ENCODE measurements at regions not wholly inside any gene's neighbourhood (a gene's known extent, or its start where the extent isn't known, plus 50 kb on each side); places are given as distances from the start of the nearest gene placed in this dataset.

- POLR2A ChIA-PET, result no interaction called here
- Mint-ChIP-seq H3K4me3 (no peak overlapping the region), H3K4me1 (no peaks in the 10 kb centered on the region), H3K9me3 (ENCODE audit: insufficient read depth) (no peaks in the 10 kb centered on the region), H3K27me3 (peaks cover 11% of the 10 kb centered on the region), H3K27ac (no peak overlapping the region)
- Histone ChIP-seq H3K27me3 (replicated peaks in 1 of 4; ENCODE audit: control extremely low read depth in 1 of 4, control insufficient read depth in 3 of 4, insufficient read depth in 4 of 4, low read length in 3 of 4) (peaks cover 0 to 4% (median 0%) of the 10 kb centered on the region in 4 experiments), H3K4me1 (ENCODE audit: control insufficient read depth in 2 of 2, insufficient read depth in 2 of 2, low read length in 2 of 2) (no peaks in the 10 kb centered on the region), H3K79me2 (ENCODE audit: control insufficient read depth, insufficient read depth, low read length) (no peaks in the 10 kb centered on the region), H3K9ac (ENCODE audit: low read length) (no peak overlapping the region), H3K27ac (ENCODE audit: low read length in 2 of 2) (no peak overlapping the region), H4K20me1 (ENCODE audit: control insufficient read depth, insufficient read depth, low read length, poor library complexity, severe bottlenecking) (no peaks in the 10 kb centered on the region), H3K4me3 (ENCODE audit: control extremely low read depth in 1 of 5, extremely low read depth in 1 of 5, insufficient read depth in 1 of 5, low read depth in 2 of 5, low read length in 4 of 5) (no peak overlapping the region), H2AFZ (ENCODE audit: insufficient read depth, low read depth, low read length, poor library complexity, severe bottlenecking) (no peak overlapping the region), H3K36me3 (replicated peaks in 1 of 2; ENCODE audit: control extremely low read depth in 1 of 2, control insufficient read depth in 1 of 2, extremely low read depth in 1 of 2, insufficient read depth in 2 of 2, low read length in 1 of 2) (no peaks in the 10 kb centered on the region), H3K9me3 (ENCODE audit: control extremely low read depth in 1 of 3, control insufficient read depth in 2 of 3, insufficient read depth in 1 of 3, low read length in 2 of 3) (no peaks in the 10 kb centered on the region), H3K4me2 (replicated peaks; ENCODE audit: low read depth, low read length, poor library complexity, severe bottlenecking) (no peak overlapping the region)
- TF ChIP-seq, protein P1, sequence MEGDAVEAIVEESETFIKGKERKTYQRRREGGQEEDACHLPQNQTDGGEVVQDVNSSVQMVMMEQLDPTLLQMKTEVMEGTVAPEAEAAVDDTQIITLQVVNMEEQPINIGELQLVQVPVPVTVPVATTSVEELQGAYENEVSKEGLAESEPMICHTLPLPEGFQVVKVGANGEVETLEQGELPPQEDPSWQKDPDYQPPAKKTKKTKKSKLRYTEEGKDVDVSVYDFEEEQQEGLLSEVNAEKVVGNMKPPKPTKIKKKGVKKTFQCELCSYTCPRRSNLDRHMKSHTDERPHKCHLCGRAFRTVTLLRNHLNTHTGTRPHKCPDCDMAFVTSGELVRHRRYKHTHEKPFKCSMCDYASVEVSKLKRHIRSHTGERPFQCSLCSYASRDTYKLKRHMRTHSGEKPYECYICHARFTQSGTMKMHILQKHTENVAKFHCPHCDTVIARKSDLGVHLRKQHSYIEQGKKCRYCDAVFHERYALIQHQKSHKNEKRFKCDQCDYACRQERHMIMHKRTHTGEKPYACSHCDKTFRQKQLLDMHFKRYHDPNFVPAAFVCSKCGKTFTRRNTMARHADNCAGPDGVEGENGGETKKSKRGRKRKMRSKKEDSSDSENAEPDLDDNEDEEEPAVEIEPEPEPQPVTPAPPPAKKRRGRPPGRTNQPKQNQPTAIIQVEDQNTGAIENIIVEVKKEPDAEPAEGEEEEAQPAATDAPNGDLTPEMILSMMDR (IDR thresholded peaks at IDR 0.05), result no peak
- no peak for TF ChIP-seq EZH2 (IDR thresholded peaks at IDR 0.05; ENCODE audit: borderline replicate concordance, insufficient read depth, low read depth, low read length, poor library complexity, severe bottlenecking)
- WGBS (ENCODE audit: insufficient coverage), result 54% methylated on average over 7 of the region's 9 CpGs
- CTCF ChIA-PET, result no interaction called here
- ATAC-seq (ENCODE audit: low read depth) (no peak), DNase-seq (no peak)
- intact Hi-C loops (cut with micrococcal nuclease), result no loop called here
Measured at GRCh38 chr2:20139407-20140172, 85.3 kb downstream of the SDC1 start.

DNA sequence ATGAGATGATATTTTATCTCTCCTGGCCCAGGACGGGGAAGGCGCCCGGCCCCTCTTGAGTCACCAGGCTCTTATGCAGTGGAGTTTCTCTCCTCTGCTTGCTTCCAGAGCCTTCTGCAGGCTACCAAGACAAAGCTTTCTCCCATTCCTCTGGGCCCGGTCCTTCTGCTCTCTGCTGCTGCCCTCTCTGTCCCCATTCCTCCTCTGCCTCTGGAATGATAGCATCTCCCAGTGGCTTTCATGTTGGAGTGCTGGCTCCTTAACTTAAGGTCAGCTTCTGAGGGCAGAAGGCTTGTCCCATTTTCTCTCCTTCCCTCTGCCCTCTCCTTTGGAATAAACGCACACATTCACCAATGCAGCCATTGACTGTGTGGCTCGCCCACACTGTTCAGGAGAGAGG is 86.2 kb downstream of the SDC1 start:
- H3K9me3 Mint-ChIP-seq (ENCODE audit: insufficient read depth), result no peaks in the 10 kb centered on the region
- CTCF ChIA-PET, result no interaction called here
- 44% methylated on average over 6 of the region's 6 CpGs for WGBS (ENCODE audit: insufficient coverage)
- H4K20me1 ChIP-seq (ENCODE audit: control insufficient read depth, insufficient read depth, low read length, poor library complexity, severe bottlenecking), result no peaks in the 10 kb centered on the region
- no peak overlapping the region for H3K4me3 Mint-ChIP-seq
- no peaks in the 10 kb centered on the region for H3K36me3 ChIP-seq (replicated peaks in 1 of 2; ENCODE audit: control extremely low read depth in 1 of 2, control insufficient read depth in 1 of 2, extremely low read depth in 1 of 2, insufficient read depth in 2 of 2, low read length in 1 of 2)
- peaks cover 0 to 4% (median 0%) of the 10 kb centered on the region in 4 experiments for H3K27me3 ChIP-seq (replicated peaks in 1 of 4; ENCODE audit: control extremely low read depth in 1 of 4, control insufficient read depth in 3 of 4, insufficient read depth in 4 of 4, low read length in 3 of 4)
- no peak overlapping the region for H3K4me3 ChIP-seq (ENCODE audit: control extremely low read depth in 1 of 5, extremely low read depth in 1 of 5, insufficient read depth in 1 of 5, low read depth in 2 of 5, low read length in 4 of 5)
- no peak overlapping the region for H3K9ac ChIP-seq (ENCODE audit: low read length)
- ATAC-seq (ENCODE audit: low read depth) (no peak), DNase-seq (no peak)
- no peak overlapping the region for H2AFZ ChIP-seq (ENCODE audit: insufficient read depth, low read depth, low read length, poor library complexity, severe bottlenecking)
- no peak overlapping the region for H3K27ac Mint-ChIP-seq
- no peaks in the 10 kb centered on the region for H3K79me2 ChIP-seq (ENCODE audit: control insufficient read depth, insufficient read depth, low read length)
- H3K27ac ChIP-seq (ENCODE audit: low read length in 2 of 2), result no peak overlapping the region
- peaks cover 13% of the 10 kb centered on the region for H3K27me3 Mint-ChIP-seq
- TF ChIP-seq, protein P1 (IDR thresholded peaks at IDR 0.05), result no peak
- no peak overlapping the region for H3K4me2 ChIP-seq (replicated peaks; ENCODE audit: low read depth, low read length, poor library complexity, severe bottlenecking)
- no peaks in the 10 kb centered on the region for H3K4me1 Mint-ChIP-seq
- H3K9me3 ChIP-seq (ENCODE audit: control extremely low read depth in 1 of 3, control insufficient read depth in 2 of 3, insufficient read depth in 1 of 3, low read length in 2 of 3), result no peaks in the 10 kb centered on the region
- H3K4me1 ChIP-seq (ENCODE audit: control insufficient read depth in 2 of 2, insufficient read depth in 2 of 2, low read length in 2 of 2), result no peaks in the 10 kb centered on the region
- intact Hi-C loops (cut with micrococcal nuclease), result no loop called here
- POLR2A ChIA-PET, result no interaction called here

Data from B cell (primary cell).